IMR-90 (cell line): ENCODE measurements at regions not wholly inside any gene's neighbourhood (a gene's known extent, or its start where the extent isn't known, plus 50 kb on each side); places are given as distances from the start of the nearest gene placed in this dataset.

Experiments used
- ATAC-seq: fragments of 200-7000 bp; cut with Tn5 transposase; 2 replicates; pipeline ENCODE4 v1.9.1; 2020; ENCODE audit warnings: low read depth, mild to moderate bottlenecking, moderate library complexity
- BruUV-seq: library from RNA; stranded (reverse); fragments of 400-500 nt; replicated peaks from 2 replicates; lab custom pipeline; 2021; lab: Mats Ljungman, UMichigan
- CTCF ChIA-PET: fragments of 300-600 bp; formaldehyde crosslinking; extraction: SDS; loops from one replicate; lab custom pipeline; 2021; ENCODE audit warnings: antibody characterized with exemption; lab: Yijun Ruan, JAX
- POLR2A ChIA-PET: fragments of 300-600 bp; sonication (Branson Sonifier 250); formaldehyde crosslinking; loops from one replicate; lab custom pipeline; 2022; ENCODE audit warnings: antibody characterized with exemption; ENCODE audit not compliant: unreplicated experiment; lab: Charles Lee
- DNase-seq: peaks from one replicate; pipeline ENCODE4 v3.0.0; 2013
- H2AFZ ChIP-seq: replicated peaks from 2 replicates; pipeline ENCODE3; 2013; ENCODE audit warnings: low read length, mild to moderate bottlenecking; ENCODE audit not compliant: poor library complexity
- H2AK5ac ChIP-seq: 2 replicates; pipeline ENCODE4 v1.6.1; 2013; ENCODE audit warnings: low read depth, low read length, inconsistent platforms
- H2AK9ac ChIP-seq: replicated peaks from 2 replicates; pipeline ENCODE3; 2013; ENCODE audit warnings: mild to moderate bottlenecking, low read depth, low read length, moderate library complexity; ENCODE audit not compliant: poor library complexity
- H2BK120ac ChIP-seq: 2 replicates; pipeline ENCODE4 v1.6.1; 2013; ENCODE audit warnings: low read depth, low read length, inconsistent platforms
- H2BK15ac ChIP-seq: 3 replicates; pipeline ENCODE4 v1.6.1; 2013; ENCODE audit warnings: low read depth, low read length, inconsistent platforms
- H2BK20ac ChIP-seq: 2 replicates; pipeline ENCODE4 v1.6.1; 2013; ENCODE audit warnings: low read depth, mild to moderate bottlenecking, inconsistent platforms, low read length, moderate library complexity
- H2BK5ac ChIP-seq: 2 replicates; pipeline ENCODE4 v1.6.1; 2013; ENCODE audit warnings: mild to moderate bottlenecking, low read depth, low read length, inconsistent platforms; ENCODE audit not compliant: poor library complexity, severe bottlenecking
- H3K14ac ChIP-seq: replicated peaks from 2 replicates; pipeline ENCODE4 v1.6.1; 2013; ENCODE audit warnings: low read depth, low read length, inconsistent platforms
- H3K18ac ChIP-seq: 2 replicates; pipeline ENCODE4 v1.6.1; 2013; ENCODE audit warnings: low read depth, low read length, control low read depth
- H3K23ac ChIP-seq: 2 replicates; pipeline ENCODE4 v1.6.1; 2013; ENCODE audit warnings: low read depth, low read length, inconsistent platforms
- H3K27ac ChIP-seq: 2 replicates; pipeline ENCODE4 v1.5.1; 2013; ENCODE audit warnings: mild to moderate bottlenecking, control low read depth, low read length; ENCODE audit not compliant: insufficient read depth
- H3K27me3 ChIP-seq: 2 replicates; pipeline ENCODE4 v1.6.1; 2013; ENCODE audit warnings: low read length; ENCODE audit not compliant: control insufficient read depth, insufficient read depth
- H3K36me3 ChIP-seq: 2 replicates; pipeline ENCODE4 v1.6.1; 2013; ENCODE audit warnings: low read length, mixed read lengths; ENCODE audit not compliant: control insufficient read depth, insufficient read depth
- H3K4ac ChIP-seq: 2 replicates; pipeline ENCODE4 v1.6.1; 2013; ENCODE audit warnings: low read depth, low read length, inconsistent platforms
- H3K4me1 ChIP-seq: 2 replicates; pipeline ENCODE4 v1.6.1; 2013; ENCODE audit warnings: low read length, mixed read lengths; ENCODE audit not compliant: control insufficient read depth, insufficient read depth
- H3K4me2 ChIP-seq: 2 replicates; pipeline ENCODE4 v1.6.1; 2013; ENCODE audit warnings: low read depth, mild to moderate bottlenecking, control low read depth, low read length, moderate library complexity
- H3K4me3 ChIP-seq: 2 replicates; pipeline ENCODE4 v1.5.1; 2013; ENCODE audit warnings: low read depth, mild to moderate bottlenecking, control low read depth, low read length, moderate library complexity; ENCODE audit not compliant: insufficient read depth
- H3K56ac ChIP-seq: 2 replicates; pipeline ENCODE4 v1.6.1; 2013; ENCODE audit warnings: low read length, inconsistent platforms; ENCODE audit not compliant: insufficient read depth; ENCODE audit errors: extremely low read depth
- H3K79me1 ChIP-seq, 2 experiments: 2 replicates each; pipeline ENCODE4 v1.6.1; 2013; ENCODE audit warnings: low read length in 2 of 2, inconsistent platforms in 1 of 2, low read depth in 1 of 2
- H3K9ac ChIP-seq: 2 replicates; pipeline ENCODE4 v1.6.1; 2013; ENCODE audit warnings: low read depth, low read length, control low read depth
- H3K9me1 ChIP-seq: 2 replicates; pipeline ENCODE4 v1.6.1; 2013; ENCODE audit warnings: low read length, inconsistent platforms; ENCODE audit not compliant: insufficient read depth
- H3K9me3 ChIP-seq: 2 replicates; pipeline ENCODE4 v1.6.1; 2013; ENCODE audit warnings: low read length; ENCODE audit not compliant: control insufficient read depth, insufficient read depth
- H4K20me1 ChIP-seq: 2 replicates; pipeline ENCODE4 v1.6.1; 2013; ENCODE audit warnings: low read length, inconsistent platforms; ENCODE audit not compliant: insufficient read depth
- H4K5ac ChIP-seq: 2 replicates; pipeline ENCODE4 v1.6.1; 2013; ENCODE audit warnings: mild to moderate bottlenecking, low read depth, low read length, control low read depth
- H4K8ac ChIP-seq, 2 experiments: 2 replicates each; pipeline ENCODE4 v1.6.1; 2013; ENCODE audit warnings: low read depth in 2 of 2, low read length in 2 of 2, control low read depth in 1 of 2, inconsistent platforms in 1 of 2
- H4K91ac ChIP-seq: 2 replicates; pipeline ENCODE4 v1.6.1; 2013; ENCODE audit warnings: low read depth, low read length, inconsistent platforms; ENCODE audit not compliant: insufficient read depth
- BHLHE40 ChIP-seq: fragments of 150-350 bp; IDR thresholded peaks from 2 replicates; pipeline ENCODE4 v1.6.1; 2016; ENCODE audit warnings: mild to moderate bottlenecking, low read depth, low read length
- CEBPB ChIP-seq: IDR thresholded peaks from 2 replicates; pipeline ENCODE4 v1.6.1; 2012; ENCODE audit warnings: low read depth, low read length, improper control_type of control experiment
- CHD1 ChIP-seq: IDR thresholded peaks from 2 replicates; pipeline ENCODE4 v1.6.1; 2012; ENCODE audit warnings: low read depth, low read length, improper control_type of control experiment
- FOS ChIP-seq: fragments of 150-350 bp; IDR thresholded peaks from 2 replicates; pipeline ENCODE4 v1.6.1; 2016; ENCODE audit warnings: low read depth, low read length
- MAFK ChIP-seq: IDR thresholded peaks from 2 replicates; pipeline ENCODE4 v1.6.1; 2012; ENCODE audit warnings: low read depth, low read length, improper control_type of control experiment
- MAZ ChIP-seq: IDR thresholded peaks from 2 replicates; pipeline ENCODE4 v1.6.1; 2012; ENCODE audit warnings: low read depth, mild to moderate bottlenecking, low read length, improper control_type of control experiment, moderate library complexity, borderline replicate concordance
- MXI1 ChIP-seq: IDR thresholded peaks from 2 replicates; pipeline ENCODE4 v1.6.1; 2012; ENCODE audit warnings: low read depth, mild to moderate bottlenecking, low read length, moderate library complexity, borderline replicate concordance
- NFE2L2 ChIP-seq: fragments of 150-350 bp; IDR thresholded peaks from 2 replicates; pipeline ENCODE4 v1.6.1; 2016; ENCODE audit warnings: low read depth, mild to moderate bottlenecking, low read length
- POLR2A ChIP-seq: IDR thresholded peaks from 2 replicates; pipeline ENCODE4 v1.6.1; 2012; ENCODE audit warnings: mild to moderate bottlenecking, low read depth, low read length
- RAD21 ChIP-seq: IDR thresholded peaks from 2 replicates; pipeline ENCODE4 v1.6.1; 2012; ENCODE audit warnings: low read length, improper control_type of control experiment
- RCOR1 ChIP-seq: IDR thresholded peaks from 2 replicates; pipeline ENCODE4 v1.6.1; 2012; ENCODE audit warnings: mild to moderate bottlenecking, low read length, improper control_type of control experiment; ENCODE audit not compliant: insufficient replicate concordance
- RFX5 ChIP-seq: IDR thresholded peaks from 2 replicates; pipeline ENCODE4 v1.8.0; 2012; ENCODE audit warnings: low read depth, mild to moderate bottlenecking, low read length, moderate library complexity
- SMC3 ChIP-seq: fragments of 150-350 bp; IDR thresholded peaks from 2 replicates; pipeline ENCODE4 v1.6.1; 2016; ENCODE audit warnings: low read depth, mild to moderate bottlenecking, antibody characterized with exemption, low read length, moderate library complexity
- WGBS, 2 experiments: methylation state at CpG; one replicate each; pipeline versions ENCODE4 v1.1.5 to v1.1.7; 2013; ENCODE audit warnings: missing lambda C conversion rate in 2 of 2; ENCODE audit not compliant: insufficient read length in 1 of 2; ENCODE audit errors: extremely low coverage in 2 of 2; 5-methylcytosine and 5-hydroxymethylcytosine counted together
- dilution Hi-C: fragments of 300-500 bp; cut with HindIII; formaldehyde crosslinking; loops from one replicate; pipeline ENCODE4 v1.14.3; 2018; ENCODE audit warnings: low sequenced_read_pairs; ENCODE audit not compliant: unreplicated experiment
- in situ Hi-C: fragments of 300-500 bp; cut with MboI; formaldehyde crosslinking; loops from 3 replicates; pipeline ENCODE4 v1.14.3; 2019; ENCODE audit warnings: low sequenced_read_pairs, inconsistent platforms, mixed read lengths
- intact Hi-C: fragments of 100-400 bp; cut with micrococcal nuclease; formaldehyde crosslinking; loops from 2 replicates; pipeline ENCODE4 v1.10.0; 2022
- TF ChIP-seq, protein P1 (sequence below): fragments of 150-350 bp; IDR thresholded peaks from 2 replicates; pipeline ENCODE4 v1.6.1; 2017; ENCODE audit warnings: mild to moderate bottlenecking, antibody characterized with exemption, low read length, low read depth
- TF ChIP-seq, protein P2 (sequence below): fragments of 150-350 bp; IDR thresholded peaks from 2 replicates; pipeline ENCODE4 v1.6.1; 2016; ENCODE audit warnings: low read depth, mild to moderate bottlenecking, low read length, moderate library complexity, borderline replicate concordance
- TF ChIP-seq, protein P3 (sequence below): conservative IDR thresholded peaks from 2 replicates; pipeline ENCODE4 v1.5.1; 2012; ENCODE audit warnings: mild to moderate bottlenecking, low read depth, low read length, improper control_type of control experiment

DNA sequence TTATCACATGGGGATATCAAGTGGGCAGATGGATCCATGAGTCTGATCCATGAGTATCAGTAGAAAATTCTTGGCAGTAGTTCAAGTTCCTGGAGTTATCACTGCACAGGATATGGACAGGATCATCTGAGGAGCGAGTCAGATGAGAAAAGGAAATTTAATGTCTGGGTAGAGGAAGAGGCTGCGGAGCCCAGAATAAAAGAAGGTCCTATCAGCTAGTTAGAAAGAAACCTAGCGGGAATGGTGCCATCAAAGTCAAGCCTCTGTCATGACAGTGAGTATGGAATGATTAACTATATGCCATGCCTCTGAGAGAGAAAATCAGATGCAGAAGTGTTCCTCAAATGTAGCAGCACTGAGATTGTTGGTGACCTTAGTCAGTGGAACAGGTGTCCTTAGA, 248.1 kb downstream of the PIK3R1 start:
- Histone ChIP-seq H2BK5ac (no peak overlapping the region), H3K14ac (no peak overlapping the region), H2AK5ac (no peak overlapping the region), H2BK15ac (no peak overlapping the region), H3K4me3 (no peak overlapping the region), H3K9ac (no peak overlapping the region), H3K9me1 (no peaks in the 10 kb centered on the region), H4K20me1 (no peaks in the 10 kb centered on the region), H3K18ac (no peak overlapping the region), H4K91ac (no peak overlapping the region), H2AK9ac (no peak overlapping the region), H3K27ac (no peak overlapping the region), H2BK20ac (no peak overlapping the region), H3K23ac (no peak overlapping the region), H3K9me3 (no peaks in the 10 kb centered on the region), H2BK120ac (no peak overlapping the region), H4K5ac (no peak overlapping the region), H3K36me3 (no peaks in the 10 kb centered on the region), H2AFZ (no peak overlapping the region), H4K8ac (no peak overlapping the region), H3K79me1 (no peaks in the 10 kb centered on the region), H3K4me1 (no peaks in the 10 kb centered on the region), H3K56ac (no peak overlapping the region), H3K4me2 (no peak overlapping the region), H3K4ac (no peak overlapping the region), H3K27me3 (no peaks in the 10 kb centered on the region)
- BruUV-seq: no TSS peak
- in situ Hi-C loops (loop anchor here (5.0 kb wide), 1 partner anchor 176 kb away; no protein-coding TSS in a partner anchor), intact Hi-C loops (no loop called here), dilution Hi-C loops (no loop called here)
- ChIA-PET CTCF (no interaction called here), POLR2A (no interaction called here)
- DNase-seq (no peak), ATAC-seq (no peak)
- TF ChIP-seq CEBPB: no peak
- no peak for TF ChIP-seq SMC3
- TF ChIP-seq RAD21: no peak
- no peak for TF ChIP-seq CHD1
- TF ChIP-seq MXI1: no peak
- no peak for TF ChIP-seq RFX5
- TF ChIP-seq, protein P1, sequence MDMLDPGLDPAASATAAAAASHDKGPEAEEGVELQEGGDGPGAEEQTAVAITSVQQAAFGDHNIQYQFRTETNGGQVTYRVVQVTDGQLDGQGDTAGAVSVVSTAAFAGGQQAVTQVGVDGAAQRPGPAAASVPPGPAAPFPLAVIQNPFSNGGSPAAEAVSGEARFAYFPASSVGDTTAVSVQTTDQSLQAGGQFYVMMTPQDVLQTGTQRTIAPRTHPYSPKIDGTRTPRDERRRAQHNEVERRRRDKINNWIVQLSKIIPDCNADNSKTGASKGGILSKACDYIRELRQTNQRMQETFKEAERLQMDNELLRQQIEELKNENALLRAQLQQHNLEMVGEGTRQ: no peak
- TF ChIP-seq, protein P2, sequence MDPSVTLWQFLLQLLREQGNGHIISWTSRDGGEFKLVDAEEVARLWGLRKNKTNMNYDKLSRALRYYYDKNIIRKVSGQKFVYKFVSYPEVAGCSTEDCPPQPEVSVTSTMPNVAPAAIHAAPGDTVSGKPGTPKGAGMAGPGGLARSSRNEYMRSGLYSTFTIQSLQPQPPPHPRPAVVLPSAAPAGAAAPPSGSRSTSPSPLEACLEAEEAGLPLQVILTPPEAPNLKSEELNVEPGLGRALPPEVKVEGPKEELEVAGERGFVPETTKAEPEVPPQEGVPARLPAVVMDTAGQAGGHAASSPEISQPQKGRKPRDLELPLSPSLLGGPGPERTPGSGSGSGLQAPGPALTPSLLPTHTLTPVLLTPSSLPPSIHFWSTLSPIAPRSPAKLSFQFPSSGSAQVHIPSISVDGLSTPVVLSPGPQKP: no peak
- no peak for TF ChIP-seq POLR2A
- no peak for TF ChIP-seq RCOR1
- TF ChIP-seq MAZ: no peak
- no peak for TF ChIP-seq NFE2L2
- TF ChIP-seq, protein P3, sequence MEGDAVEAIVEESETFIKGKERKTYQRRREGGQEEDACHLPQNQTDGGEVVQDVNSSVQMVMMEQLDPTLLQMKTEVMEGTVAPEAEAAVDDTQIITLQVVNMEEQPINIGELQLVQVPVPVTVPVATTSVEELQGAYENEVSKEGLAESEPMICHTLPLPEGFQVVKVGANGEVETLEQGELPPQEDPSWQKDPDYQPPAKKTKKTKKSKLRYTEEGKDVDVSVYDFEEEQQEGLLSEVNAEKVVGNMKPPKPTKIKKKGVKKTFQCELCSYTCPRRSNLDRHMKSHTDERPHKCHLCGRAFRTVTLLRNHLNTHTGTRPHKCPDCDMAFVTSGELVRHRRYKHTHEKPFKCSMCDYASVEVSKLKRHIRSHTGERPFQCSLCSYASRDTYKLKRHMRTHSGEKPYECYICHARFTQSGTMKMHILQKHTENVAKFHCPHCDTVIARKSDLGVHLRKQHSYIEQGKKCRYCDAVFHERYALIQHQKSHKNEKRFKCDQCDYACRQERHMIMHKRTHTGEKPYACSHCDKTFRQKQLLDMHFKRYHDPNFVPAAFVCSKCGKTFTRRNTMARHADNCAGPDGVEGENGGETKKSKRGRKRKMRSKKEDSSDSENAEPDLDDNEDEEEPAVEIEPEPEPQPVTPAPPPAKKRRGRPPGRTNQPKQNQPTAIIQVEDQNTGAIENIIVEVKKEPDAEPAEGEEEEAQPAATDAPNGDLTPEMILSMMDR: no peak
- TF ChIP-seq FOS: no peak
- TF ChIP-seq BHLHE40: no peak
- TF ChIP-seq MAFK: no peak
- WGBS, 2 experiments: 93% methylated on average over 2 of the region's 3 CpGs; no CpG with 5 or more reads in 1 of the 2 experiments
